C4-2B (cell line): ENCODE measurements at regions not wholly inside any gene's neighbourhood (a gene's known extent, or its start where the extent isn't known, plus 50 kb on each side); places are given as distances from the start of the nearest gene placed in this dataset.

Experiments used
- H3K27ac ChIP-seq: fragments of 450-650 bp; 2 replicates; pipeline ENCODE4 v1.5.1; 2017
- ZFX ChIP-seq: fragments of 450-650 bp; IDR thresholded peaks from 2 replicates; pipeline ENCODE4 v1.6.1; 2017
- TF ChIP-seq, protein P1 (sequence below): fragments of 450-650 bp; conservative IDR thresholded peaks from 2 replicates; pipeline ENCODE4 v1.5.1; 2017; ENCODE audit warnings: mild to moderate bottlenecking

DNA sequence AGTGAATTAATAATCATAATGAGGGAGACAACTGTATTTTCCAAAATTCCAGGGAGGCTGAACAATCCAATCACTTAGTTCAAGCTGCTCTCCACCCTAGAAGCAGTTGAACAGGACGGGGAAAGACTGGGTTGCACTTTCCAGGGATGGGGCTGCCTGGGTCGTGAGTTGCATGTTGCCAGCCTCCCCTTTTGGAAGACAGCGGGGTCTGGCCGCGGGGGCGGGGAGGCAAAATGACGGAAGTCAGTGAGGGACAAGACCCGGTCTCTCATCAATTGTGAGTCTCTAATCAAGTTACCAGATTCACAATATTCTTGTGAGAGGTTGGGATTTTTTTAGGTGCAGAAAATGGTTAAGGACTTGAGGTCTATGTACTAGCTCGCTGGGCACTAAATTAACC is 484.1 kb downstream of the ZSWIM6 start:
- TF ChIP-seq, protein P1, sequence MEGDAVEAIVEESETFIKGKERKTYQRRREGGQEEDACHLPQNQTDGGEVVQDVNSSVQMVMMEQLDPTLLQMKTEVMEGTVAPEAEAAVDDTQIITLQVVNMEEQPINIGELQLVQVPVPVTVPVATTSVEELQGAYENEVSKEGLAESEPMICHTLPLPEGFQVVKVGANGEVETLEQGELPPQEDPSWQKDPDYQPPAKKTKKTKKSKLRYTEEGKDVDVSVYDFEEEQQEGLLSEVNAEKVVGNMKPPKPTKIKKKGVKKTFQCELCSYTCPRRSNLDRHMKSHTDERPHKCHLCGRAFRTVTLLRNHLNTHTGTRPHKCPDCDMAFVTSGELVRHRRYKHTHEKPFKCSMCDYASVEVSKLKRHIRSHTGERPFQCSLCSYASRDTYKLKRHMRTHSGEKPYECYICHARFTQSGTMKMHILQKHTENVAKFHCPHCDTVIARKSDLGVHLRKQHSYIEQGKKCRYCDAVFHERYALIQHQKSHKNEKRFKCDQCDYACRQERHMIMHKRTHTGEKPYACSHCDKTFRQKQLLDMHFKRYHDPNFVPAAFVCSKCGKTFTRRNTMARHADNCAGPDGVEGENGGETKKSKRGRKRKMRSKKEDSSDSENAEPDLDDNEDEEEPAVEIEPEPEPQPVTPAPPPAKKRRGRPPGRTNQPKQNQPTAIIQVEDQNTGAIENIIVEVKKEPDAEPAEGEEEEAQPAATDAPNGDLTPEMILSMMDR = no peak
- no peak for TF ChIP-seq ZFX
- no peak overlapping the region for H3K27ac ChIP-seq

DNA sequence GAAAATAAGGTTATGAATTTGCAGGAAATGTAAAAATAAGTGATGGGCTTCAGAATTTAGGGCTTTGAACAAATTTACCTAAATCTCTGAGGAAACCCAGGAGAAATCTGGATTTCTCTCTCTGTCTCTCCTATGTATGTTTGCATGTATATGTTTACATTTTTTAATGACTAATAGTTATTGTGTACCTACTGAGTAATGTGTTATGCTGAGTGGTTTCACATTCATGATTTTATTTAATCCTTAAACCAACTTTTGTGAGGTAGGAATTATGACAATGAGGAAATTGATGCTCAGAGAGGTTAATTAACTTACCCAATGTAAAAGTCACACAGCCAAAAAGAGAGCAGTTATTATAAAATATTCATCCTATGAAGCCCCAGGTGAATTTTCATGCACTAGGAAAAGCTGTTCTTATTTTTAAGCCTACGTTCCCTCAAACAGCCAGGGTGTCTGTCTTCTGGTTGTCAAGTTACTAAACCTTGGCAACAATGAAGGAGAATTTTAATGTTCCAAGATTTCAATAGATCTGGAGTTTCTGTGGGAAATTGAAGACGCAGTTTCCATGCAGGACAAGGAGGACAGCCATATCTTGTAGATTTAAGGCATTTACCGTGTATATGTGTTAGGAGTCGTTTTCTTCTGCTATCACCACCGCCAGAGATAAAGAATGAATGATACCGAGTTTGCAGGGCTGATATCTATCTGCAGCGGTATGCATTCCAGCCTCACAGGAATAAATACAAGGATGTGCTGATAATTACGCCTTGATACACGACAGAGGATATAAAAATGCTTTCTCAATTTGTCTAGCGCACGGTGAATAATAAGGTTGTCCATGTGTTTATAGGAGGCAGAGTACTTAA is 484.8 kb downstream of the ZSWIM6 start:
- H3K27ac ChIP-seq = no peak overlapping the region
- TF ChIP-seq ZFX = no peak
- TF ChIP-seq, protein P1 = no peak

DNA sequence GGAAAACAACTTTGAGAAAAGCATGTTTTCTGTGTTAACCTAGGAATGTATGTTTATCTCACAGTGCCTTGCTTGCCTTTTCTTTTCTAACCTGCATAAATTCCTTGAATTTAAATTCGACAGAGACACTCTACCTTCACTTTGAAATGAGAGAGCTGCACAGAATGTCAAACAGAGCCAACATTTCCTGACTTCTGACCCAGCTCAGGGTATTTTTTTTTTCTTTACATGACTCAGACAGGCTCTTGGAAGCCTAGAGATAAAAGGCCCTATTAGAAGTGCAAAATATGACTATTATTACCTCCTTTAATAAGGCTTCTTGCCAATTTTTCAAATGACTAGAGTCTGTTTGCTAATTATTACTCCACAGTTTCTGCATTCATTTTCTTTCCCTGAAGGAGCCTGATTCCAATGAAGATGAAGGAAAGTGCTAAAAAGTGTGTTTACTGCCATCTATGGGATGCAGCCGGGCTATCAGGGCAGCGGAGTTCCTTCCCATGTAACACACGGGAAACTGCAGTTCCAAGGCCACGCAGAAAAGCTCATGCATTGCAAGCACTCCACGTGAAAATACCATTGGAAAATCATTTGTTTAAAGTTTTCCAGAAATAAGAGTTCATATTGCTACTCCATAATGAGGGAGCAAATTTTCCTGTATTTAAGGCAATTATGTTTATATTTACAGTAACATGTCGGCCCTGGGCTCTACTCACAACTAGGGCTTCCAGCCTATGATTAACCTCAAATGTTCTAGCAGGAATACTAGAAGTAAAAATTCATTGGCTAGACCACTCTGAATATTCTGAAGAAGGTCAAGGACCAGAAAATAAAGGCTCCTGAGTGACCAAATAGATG is 485.6 kb downstream of the ZSWIM6 start:
- H3K27ac ChIP-seq = no peak overlapping the region
- TF ChIP-seq, protein P1 = peak; percentile 88
- no peak for TF ChIP-seq ZFX

DNA sequence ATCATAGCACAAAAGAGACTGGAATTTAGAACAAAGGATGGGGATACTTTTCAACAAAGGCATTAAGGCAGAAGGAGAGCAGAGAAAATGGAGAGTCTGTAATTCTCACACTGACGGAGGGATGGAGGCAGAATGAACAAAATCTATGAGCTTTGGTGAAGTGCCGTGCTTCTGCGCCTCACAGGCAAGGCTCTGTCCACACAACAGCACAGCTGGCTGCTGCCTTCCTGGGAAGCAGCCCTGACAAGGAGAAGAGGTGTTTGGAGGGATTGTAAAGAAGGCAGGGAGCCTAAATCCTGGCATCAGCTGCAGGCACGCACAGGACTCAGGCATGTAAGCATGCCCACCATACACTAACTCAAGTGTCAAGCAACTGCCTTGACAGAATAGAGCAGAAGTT is 485.2 kb upstream of the KIF2A start:
- H3K27ac ChIP-seq = no peak overlapping the region
- TF ChIP-seq ZFX = no peak
- TF ChIP-seq, protein P1 = no peak

DNA sequence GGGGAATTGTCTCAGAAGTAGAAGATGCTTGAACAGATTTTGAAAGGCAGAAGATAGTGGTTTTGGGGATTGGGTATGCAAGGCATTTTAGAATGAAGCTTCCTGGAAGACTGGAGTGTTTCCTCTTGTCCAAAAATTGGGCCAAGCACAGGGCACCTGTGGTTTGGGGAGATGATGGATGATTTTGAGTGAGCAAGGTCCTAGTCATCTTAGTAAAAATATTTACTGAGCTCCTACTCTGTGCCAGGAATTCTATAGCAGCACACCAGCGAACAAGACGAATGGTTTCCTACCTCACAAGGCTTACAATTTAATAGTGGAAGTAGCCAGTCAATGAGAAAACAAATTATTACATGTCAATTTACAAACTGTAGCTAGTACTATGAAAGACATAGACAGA is 484.4 kb upstream of the KIF2A start:
- TF ChIP-seq, protein P1 = no peak
- TF ChIP-seq ZFX = no peak
- no peak overlapping the region for H3K27ac ChIP-seq

DNA sequence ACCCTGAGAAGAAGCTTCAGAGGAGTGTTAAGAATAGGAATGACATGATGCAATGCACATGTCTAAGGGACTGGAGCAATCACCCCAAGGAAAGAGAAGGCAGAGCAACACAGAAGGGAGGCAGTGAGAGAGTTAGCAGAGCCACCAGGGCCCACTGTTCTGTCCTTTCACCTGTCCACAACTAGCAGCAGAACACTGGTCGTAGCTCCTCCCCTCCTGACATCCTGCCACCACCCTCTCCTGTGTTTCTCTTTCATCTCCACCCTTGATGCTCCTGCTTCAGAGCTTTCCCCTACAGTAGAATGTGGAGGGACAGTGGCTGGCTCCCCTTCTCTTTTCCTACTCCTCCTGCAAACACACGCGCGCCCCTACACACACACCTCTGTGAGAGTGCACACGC is 483.4 kb upstream of the KIF2A start:
- no peak overlapping the region for H3K27ac ChIP-seq
- no peak for TF ChIP-seq ZFX
- TF ChIP-seq, protein P1 = no peak

DNA sequence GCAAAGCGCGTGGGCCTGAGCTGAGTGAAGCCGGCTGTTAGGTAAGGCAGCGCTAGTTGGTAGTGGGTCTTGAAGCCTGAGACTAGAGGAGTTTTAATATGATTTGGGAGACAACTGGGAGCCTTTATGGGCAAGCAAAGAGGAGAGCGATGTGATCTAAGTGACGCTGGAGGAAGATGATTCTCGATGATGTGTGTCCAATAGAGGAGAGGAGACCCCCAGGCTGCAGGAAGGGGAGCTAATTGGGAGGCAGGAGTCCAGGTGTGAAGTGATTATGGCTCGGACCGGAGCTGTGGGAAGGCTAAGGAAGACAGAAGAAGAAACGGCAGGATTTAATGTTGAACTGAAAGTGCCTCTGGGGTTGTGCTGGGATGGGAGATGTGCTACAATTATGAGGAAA is 482.9 kb upstream of the KIF2A start:
- no peak overlapping the region for H3K27ac ChIP-seq
- TF ChIP-seq, protein P1 = no peak
- TF ChIP-seq ZFX = no peak
